Naive thymus-derived CD4-positive, alpha-beta T cell (primary cell): ENCODE measurements at regions not wholly inside any gene's neighbourhood (a gene's known extent, or its start where the extent isn't known, plus 50 kb on each side); places are given as distances from the start of the nearest gene placed in this dataset.

Source experiments
- ATAC-seq: fragments of 150-1000 bp; cut with Tn5 transposase; 2 replicates; pipeline ENCODE4 v1.10.0; 2021; ENCODE audit warnings: mild to moderate bottlenecking, moderate library complexity
- CTCF ChIA-PET: fragments of 350-600 bp; sonication (Branson Sonifier 250); formaldehyde crosslinking; loops from one replicate; lab custom pipeline; 2021; ENCODE audit warnings: antibody characterized with exemption; lab: Charles Lee
- POLR2A ChIA-PET: fragments of 350-600 bp; sonication (Branson Sonifier 250); formaldehyde crosslinking; loops from one replicate; lab custom pipeline; 2021; ENCODE audit warnings: antibody characterized with exemption, inconsistent platforms; lab: Charles Lee
- DNase-seq, 9 donors: peaks; one replicate each; pipeline versions ENCODE4 v3.0.0 to v3.0.0-alpha.2; 2020 to 2022; ENCODE audit warnings: mixed read lengths in 1 of 9
- H3K27ac ChIP-seq: one replicate; pipeline ENCODE4 v1.7.0; 2013; ENCODE audit warnings: mild to moderate bottlenecking, low read depth, low read length, moderate library complexity
- H3K27me3 ChIP-seq, 2 donors: one replicate each; pipeline ENCODE4 v1.7.0; 2013; ENCODE audit warnings: low read length in 2 of 2, mild to moderate bottlenecking in 2 of 2, moderate library complexity in 2 of 2; ENCODE audit not compliant: control insufficient read depth in 2 of 2, insufficient read depth in 2 of 2
- H3K36me3 ChIP-seq, 3 experiments: 1 replicate in 2 of 3; 2 replicates in 1 of 3; pipeline ENCODE4 v1.7.0; 2013; ENCODE audit warnings: low read length in 3 of 3, mild to moderate bottlenecking in 3 of 3, moderate library complexity in 1 of 3; ENCODE audit not compliant: insufficient read depth in 3 of 3, control insufficient read depth in 2 of 3
- H3K4me1 ChIP-seq, 2 donors: one replicate each; pipeline ENCODE4 v1.7.0; 2013; ENCODE audit warnings: low read length in 2 of 2, mild to moderate bottlenecking in 2 of 2, moderate library complexity in 1 of 2; ENCODE audit not compliant: control insufficient read depth in 2 of 2, insufficient read depth in 2 of 2
- H3K4me3 ChIP-seq: 2 replicates; pipeline ENCODE4 v1.7.0; 2013; ENCODE audit warnings: mild to moderate bottlenecking, low read length
- H3K9me3 ChIP-seq, 3 experiments: 1 replicate in 2 of 3; 2 replicates in 1 of 3; pipeline ENCODE4 v1.7.0; 2013; ENCODE audit warnings: low read length in 3 of 3; ENCODE audit not compliant: control insufficient read depth in 2 of 3
- H3K27ac Mint-ChIP-seq, 9 donors: one replicate each; pipeline ENCODE4 v1.8.0; 2020 to 2022; ENCODE audit warnings: mixed read lengths in 9 of 9, mild to moderate bottlenecking in 8 of 9, moderate library complexity in 5 of 9, inconsistent platforms in 2 of 9
- H3K27me3 Mint-ChIP-seq, 5 donors: one replicate each; pipeline ENCODE4 v1.8.0; 2021 to 2022; ENCODE audit warnings: mixed read lengths in 5 of 5, mild to moderate bottlenecking in 1 of 5
- H3K36me3 Mint-ChIP-seq, 5 donors: one replicate each; pipeline ENCODE4 v1.8.0; 2020 to 2022; ENCODE audit warnings: mixed read lengths in 5 of 5, mild to moderate bottlenecking in 3 of 5, inconsistent platforms in 1 of 5
- H3K4me1 Mint-ChIP-seq, 7 donors: one replicate each; pipeline ENCODE4 v1.8.0; 2020 to 2022; ENCODE audit warnings: mixed read lengths in 7 of 7, mild to moderate bottlenecking in 3 of 7, inconsistent platforms in 1 of 7
- H3K4me3 Mint-ChIP-seq, 10 donors: one replicate each; pipeline ENCODE4 v1.8.0; 2020 to 2022; ENCODE audit warnings: mild to moderate bottlenecking in 10 of 10, mixed read lengths in 10 of 10, moderate library complexity in 6 of 10, inconsistent platforms in 2 of 10
- H3K9me3 Mint-ChIP-seq, 11 donors: one replicate each; pipeline ENCODE4 v1.8.0; 2020 to 2022; ENCODE audit warnings: mixed read lengths in 11 of 11, mild to moderate bottlenecking in 4 of 11, inconsistent platforms in 1 of 11, moderate library complexity in 1 of 11
- intact Hi-C, 2 donors: fragments of 100-400 bp; cut with micrococcal nuclease; formaldehyde crosslinking; loops; one replicate each; pipeline ENCODE4 v1.15.1; 2023

GRCh38 chrX:39335513-39336235, 534.4 kb downstream of the MID1IP1 start:
- Histone ChIP-seq H3K27ac (peak overlapping the region; percentile 21), H3K9me3 (no peaks in the 10 kb centered on the region), H3K36me3 (no peaks in the 10 kb centered on the region), H3K4me1 (peaks cover 16 to 27% of the 10 kb centered on the region in 2 donors), H3K4me3 (no peak overlapping the region), H3K27me3 (no peaks in the 10 kb centered on the region)
- no peaks in the 10 kb centered on the region for H3K27me3 Mint-ChIP-seq
- ATAC-seq (no peak), DNase-seq (peak in 1 of 9 donors; percentile 11)
- peaks cover 14 to 59% (median 46%) of the 10 kb centered on the region in 7 donors for H3K4me1 Mint-ChIP-seq
- H3K9me3 Mint-ChIP-seq: peaks cover 0 to 2% (median 0%) of the 10 kb centered on the region in 11 donors
- CTCF ChIA-PET: no interaction called here
- H3K27ac Mint-ChIP-seq: peak overlapping the region; percentile 58 to 97 (median 88)
- POLR2A ChIA-PET: interaction anchor here (1.3 to 1.4 kb wide), 2 partner anchors 25 to 73 kb away, joined by 3 to 4 read pairs; no protein-coding TSS in a partner anchor
- intact Hi-C loops: loop anchor here (2.0 to 10.0 kb wide), 2 partner anchors 27 to 159 kb away; no protein-coding TSS in a partner anchor
- H3K36me3 Mint-ChIP-seq: peaks cover 0 to 6% (median 0%) of the 10 kb centered on the region in 5 donors
- peak overlapping the region in 7 of 10 donors; percentile 3 to 73 (median 64) for H3K4me3 Mint-ChIP-seq

DNA sequence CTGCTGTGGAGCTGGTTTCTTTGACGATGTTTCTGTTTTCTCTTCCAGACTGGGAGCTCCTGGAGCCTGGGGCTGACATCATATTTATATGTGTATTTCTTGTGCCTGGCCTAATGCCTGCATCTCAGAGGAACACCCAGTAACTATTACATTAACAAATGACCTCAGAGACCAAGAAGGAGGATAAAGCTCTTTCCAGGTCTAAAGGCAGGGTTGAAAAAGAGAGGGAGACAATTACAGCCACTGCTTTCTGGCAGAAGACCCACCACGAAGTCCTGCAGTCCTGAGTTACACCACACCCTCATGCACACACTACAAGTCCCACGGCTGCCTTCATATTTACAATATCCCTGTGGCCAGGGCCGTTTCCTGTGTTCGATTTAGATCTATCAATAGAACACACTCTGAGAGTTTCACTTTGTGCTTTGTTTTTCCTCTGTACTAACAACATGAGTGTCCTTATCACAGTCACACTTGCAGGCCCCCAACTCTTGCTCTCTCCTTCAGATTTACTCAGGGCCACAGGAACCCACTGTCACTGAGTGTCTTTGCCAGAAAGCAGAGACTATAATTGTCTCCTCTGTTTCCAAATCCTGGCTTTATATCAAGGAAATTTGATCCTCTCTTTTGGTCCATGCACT, 535.5 kb downstream of the MID1IP1 start:
- H3K27ac ChIP-seq: peak overlapping the region; percentile 46
- H3K36me3 Mint-ChIP-seq: peaks cover 0 to 6% (median 0%) of the 10 kb centered on the region in 5 donors
- DNase-seq (peak in 2 of 9 donors; percentile 9 to 14), ATAC-seq (peak; percentile 52)
- H3K4me1 ChIP-seq: peaks cover 16 to 22% of the 10 kb centered on the region in 2 donors
- H3K9me3 Mint-ChIP-seq: peaks cover 0 to 5% (median 0%) of the 10 kb centered on the region in 11 donors
- peak overlapping the region; percentile 51 to 73 (median 66) for H3K4me3 Mint-ChIP-seq
- ChIA-PET CTCF (no interaction called here), POLR2A (interaction anchor here (0.8 to 1.4 kb wide), 3 partner anchors 26 to 74 kb away, joined by 3 to 4 read pairs (median 4); no protein-coding TSS in a partner anchor)
- H3K27me3 Mint-ChIP-seq: no peaks in the 10 kb centered on the region
- H3K27ac Mint-ChIP-seq: peak overlapping the region; percentile 73 to 97 (median 91)
- H3K4me1 Mint-ChIP-seq: peaks cover 11 to 53% (median 38%) of the 10 kb centered on the region in 7 donors
- no peak overlapping the region for H3K4me3 ChIP-seq
- H3K36me3 ChIP-seq: no peaks in the 10 kb centered on the region
- intact Hi-C loops: loop anchor here (2.0 to 10.0 kb wide), 2 partner anchors 28 to 158 kb away; no protein-coding TSS in a partner anchor
- no peaks in the 10 kb centered on the region for H3K9me3 ChIP-seq
- no peaks in the 10 kb centered on the region for H3K27me3 ChIP-seq

DNA sequence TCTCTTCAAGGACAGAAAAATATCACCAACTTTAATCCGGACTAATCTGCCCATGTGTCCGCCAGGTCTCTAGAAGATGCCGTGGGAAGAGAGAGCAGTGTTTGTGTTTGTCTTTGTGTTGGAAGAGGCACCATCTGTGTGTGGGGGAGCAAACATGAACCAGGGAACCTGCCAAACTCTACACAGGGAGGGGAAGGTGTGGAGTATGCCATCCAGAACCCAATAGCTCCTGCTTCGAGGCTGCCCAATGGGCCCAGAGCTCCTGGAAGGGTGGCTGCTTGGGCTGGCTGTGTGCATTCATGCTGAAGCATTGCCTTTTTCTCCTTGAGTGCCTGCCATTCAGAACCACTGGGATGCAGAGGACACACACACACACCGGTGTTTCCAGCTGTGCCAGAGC, 536.2 kb downstream of the MID1IP1 start:
- Mint-ChIP-seq H3K9me3 (peaks cover 0 to 5% (median 0%) of the 10 kb centered on the region in 11 donors), H3K36me3 (peaks cover 0 to 5% (median 0%) of the 10 kb centered on the region in 5 donors), H3K27me3 (no peaks in the 10 kb centered on the region), H3K4me1 (peaks cover 10 to 54% (median 32%) of the 10 kb centered on the region in 7 donors), H3K4me3 (peak overlapping the region in 9 of 10 donors; percentile 0 to 73 (median 67)), H3K27ac (peak overlapping the region; percentile 73 to 97 (median 91))
- DNase-seq (no peak), ATAC-seq (no peak)
- Histone ChIP-seq H3K9me3 (no peaks in the 10 kb centered on the region), H3K4me3 (no peak overlapping the region), H3K27ac (peak overlapping the region; percentile 46), H3K36me3 (no peaks in the 10 kb centered on the region), H3K27me3 (no peaks in the 10 kb centered on the region), H3K4me1 (peaks cover 16 to 21% of the 10 kb centered on the region in 2 donors)
- intact Hi-C loops: loop anchor here (2.0 to 10.0 kb wide), 2 partner anchors 29 to 157 kb away; no protein-coding TSS in a partner anchor
- POLR2A ChIA-PET: interaction anchor here (0.7 to 1.5 kb wide), 2 partner anchors 10 to 228 kb away, joined by 3 to 7 read pairs; no protein-coding TSS in a partner anchor
- CTCF ChIA-PET: no interaction called here

GRCh38 chrX:39338583-39338982, 537.3 kb downstream of the MID1IP1 start:
- ATAC-seq: no peak
- intact Hi-C loops: loop anchor here in 1 of 2 donors (10.0 kb wide), 1 partner anchor 156 kb away; no protein-coding TSS in a partner anchor
- H3K4me1 Mint-ChIP-seq: peaks cover 8 to 52% (median 30%) of the 10 kb centered on the region in 7 donors

DNA sequence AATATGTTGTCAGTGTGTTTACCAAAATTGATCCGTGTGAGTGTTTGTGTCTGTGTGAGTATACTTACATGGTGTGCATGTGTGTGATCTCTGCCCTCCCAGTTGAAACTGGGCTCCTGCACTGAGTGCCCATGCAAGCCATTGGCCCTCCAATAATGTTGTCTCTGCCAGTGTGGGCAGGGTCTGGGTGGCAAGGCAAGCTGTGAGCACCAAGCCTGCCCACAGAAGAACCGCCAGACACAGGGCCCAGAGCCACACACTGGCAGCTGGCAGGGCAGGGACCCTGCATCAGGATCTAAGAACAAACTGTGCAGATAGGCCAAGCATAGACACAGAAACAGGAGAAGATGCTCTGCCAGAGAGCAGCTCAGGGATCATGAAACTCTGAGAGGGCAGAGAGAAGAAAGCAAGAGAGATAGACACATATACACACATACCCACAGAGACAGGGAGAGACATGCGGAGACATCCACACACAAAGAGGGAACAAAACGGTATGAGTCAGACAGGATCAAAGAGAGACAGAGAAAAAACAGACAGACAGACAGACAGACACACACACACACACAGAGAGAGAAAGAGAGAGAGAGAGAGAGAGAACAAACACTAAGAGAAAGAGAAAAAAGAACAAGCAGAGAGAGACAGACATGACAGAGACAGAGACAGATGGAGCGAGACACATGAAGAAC, 555.0 kb downstream of the MID1IP1 start:
- ChIA-PET CTCF (no interaction called here), POLR2A (no interaction called here)
- H3K36me3 Mint-ChIP-seq: peaks cover 0 to 4% (median 0%) of the 10 kb centered on the region in 5 donors
- peaks cover 0 to 4% (median 0%) of the 10 kb centered on the region in 11 donors for H3K9me3 Mint-ChIP-seq
- H3K4me3 Mint-ChIP-seq: peak overlapping the region in 4 of 10 donors; percentile 0 to 40 (median 16)
- H3K27me3 ChIP-seq: no peaks in the 10 kb centered on the region
- no peaks in the 10 kb centered on the region for H3K9me3 ChIP-seq
- peaks cover 4 to 17% (median 8%) of the 10 kb centered on the region in 7 donors for H3K4me1 Mint-ChIP-seq
- no peak overlapping the region for H3K4me3 ChIP-seq
- H3K27ac ChIP-seq: no peak overlapping the region
- H3K27ac Mint-ChIP-seq: peak overlapping the region in 4 of 9 donors; percentile 22 to 81 (median 73)
- intact Hi-C loops: no loop called here
- H3K27me3 Mint-ChIP-seq: no peaks in the 10 kb centered on the region
- ATAC-seq: no peak
- no peaks in the 10 kb centered on the region for H3K4me1 ChIP-seq
- no peaks in the 10 kb centered on the region for H3K36me3 ChIP-seq
- no peak for DNase-seq

More at GRCh38 chrX:39338583-39338982, 537.3 kb downstream of the MID1IP1 start:
- Histone ChIP-seq H3K4me1 (peaks cover 16 to 21% of the 10 kb centered on the region in 2 donors), H3K27ac (no peak overlapping the region), H3K36me3 (no peaks in the 10 kb centered on the region), H3K4me3 (no peak overlapping the region), H3K9me3 (no peaks in the 10 kb centered on the region), H3K27me3 (no peaks in the 10 kb centered on the region)
- peaks cover 0 to 6% (median 0%) of the 10 kb centered on the region in 5 donors for H3K36me3 Mint-ChIP-seq
- ChIA-PET CTCF (no interaction called here), POLR2A (interaction anchor here (0.7 to 1.5 kb wide), 3 partner anchors 11 to 683 kb away, joined by 3 to 7 read pairs (median 4); no protein-coding TSS in a partner anchor)
- H3K4me3 Mint-ChIP-seq: peak overlapping the region in 1 of 10 donors; percentile 43
- H3K27ac Mint-ChIP-seq: peak overlapping the region in 5 of 9 donors; percentile 10 to 79 (median 70)
- DNase-seq: no peak
- no peaks in the 10 kb centered on the region for H3K27me3 Mint-ChIP-seq
- H3K9me3 Mint-ChIP-seq: peaks cover 0 to 5% (median 0%) of the 10 kb centered on the region in 11 donors

- H3K4me1 Mint-ChIP-seq: peaks cover 4 to 19% (median 10%) of the 10 kb centered on the region in 7 donors
- H3K27ac Mint-ChIP-seq: no peak overlapping the region
- H3K9me3 ChIP-seq: no peaks in the 10 kb centered on the region
- DNase-seq: no peak
- no peaks in the 10 kb centered on the region for H3K27me3 Mint-ChIP-seq
- no peak overlapping the region for H3K4me3 ChIP-seq
- H3K4me1 ChIP-seq: no peaks in the 10 kb centered on the region
- no peak overlapping the region for H3K27ac ChIP-seq
- no peaks in the 10 kb centered on the region for H3K27me3 ChIP-seq
- H3K36me3 ChIP-seq: no peaks in the 10 kb centered on the region
- H3K4me3 Mint-ChIP-seq: no peak overlapping the region
- CTCF ChIA-PET: no interaction called here
- POLR2A ChIA-PET: no interaction called here
- ATAC-seq: no peak
- peaks cover 0 to 3% (median 0%) of the 10 kb centered on the region in 11 donors for H3K9me3 Mint-ChIP-seq
- peaks cover 0 to 2% (median 0%) of the 10 kb centered on the region in 5 donors for H3K36me3 Mint-ChIP-seq
- intact Hi-C loops: no loop called here
Measured at GRCh38 chrX:39360101-39360500, 558.8 kb downstream of the MID1IP1 start.
